Activated naive CD4-positive, alpha-beta T cell treated with anti-CD3 and anti-CD28 coated beads, Interleukin-2, amount 10 ng/mL, durations not matched to agents 7 days and 5 days (primary cell): ENCODE measurements at regions not wholly inside any gene's neighbourhood (a gene's known extent, or its start where the extent isn't known, plus 50 kb on each side); places are given as distances from the start of the nearest gene placed in this dataset.
A peak's percentile ranks its signal among the peaks of the same experiment; 100 is the strongest.

ENCODE experiments used
- CTCF ChIA-PET: fragments of 350-600 bp; sonication (Branson Sonifier 250); formaldehyde crosslinking; loops from one replicate; lab custom pipeline; 2021; ENCODE audit warnings: antibody characterized with exemption; lab: Charles Lee
- DNase-seq: peaks from one replicate; pipeline ENCODE4 v3.0.0-alpha.2; 2020
- H3K27ac Mint-ChIP-seq: one replicate; pipeline ENCODE4 v1.8.0; 2021; ENCODE audit warnings: mild to moderate bottlenecking, moderate library complexity, mixed read lengths
- H3K27me3 Mint-ChIP-seq: one replicate; pipeline ENCODE4 v1.8.0; 2021; ENCODE audit warnings: mild to moderate bottlenecking, mixed read lengths
- H3K36me3 Mint-ChIP-seq: one replicate; pipeline ENCODE4 v1.8.0; 2021; ENCODE audit warnings: mixed read lengths
- H3K4me1 Mint-ChIP-seq: one replicate; pipeline ENCODE4 v1.8.0; 2021; ENCODE audit warnings: mixed read lengths
- H3K4me3 Mint-ChIP-seq: one replicate; pipeline ENCODE4 v1.8.0; 2021; ENCODE audit warnings: mild to moderate bottlenecking, moderate library complexity, mixed read lengths
- H3K9me3 Mint-ChIP-seq: one replicate; pipeline ENCODE4 v1.8.0; 2021; ENCODE audit warnings: mixed read lengths

- Mint-ChIP-seq H3K4me1 (no peaks in the 10 kb centered on the region), H3K27ac (no peak overlapping the region)
These were observed 361.2 kb downstream of the UTRN start for GRCh38 chr6:144646093-144647056.

GRCh38 chr6:144647406-144647964 is 362.4 kb downstream of the UTRN start:
- CTCF ChIA-PET, result no interaction called here
- Mint-ChIP-seq H3K4me1 (no peaks in the 10 kb centered on the region), H3K4me3 (no peak overlapping the region), H3K27me3 (no peaks in the 10 kb centered on the region), H3K9me3 (no peaks in the 10 kb centered on the region), H3K36me3 (peaks cover 25% of the 10 kb centered on the region), H3K27ac (no peak overlapping the region)
- no peak for DNase-seq

More at GRCh38 chr6:144646093-144647056, 361.2 kb downstream of the UTRN start:
- no peaks in the 10 kb centered on the region for H3K9me3 Mint-ChIP-seq
- H3K36me3 Mint-ChIP-seq, result peaks cover 20% of the 10 kb centered on the region
- DNase-seq, result no peak
- CTCF ChIA-PET, result no interaction called here
- H3K4me3 Mint-ChIP-seq, result no peak overlapping the region
- H3K27me3 Mint-ChIP-seq, result no peaks in the 10 kb centered on the region

GRCh38 chr6:144647971-144648651 is 363.0 kb downstream of the UTRN start:
- CTCF ChIA-PET, result no interaction called here

GRCh38 chr6:144649085-144649484 is 363.9 kb downstream of the UTRN start:
- H3K27ac Mint-ChIP-seq, result no peak overlapping the region
- peaks cover 4% of the 10 kb centered on the region for H3K4me1 Mint-ChIP-seq
- CTCF ChIA-PET, result no interaction called here
- H3K9me3 Mint-ChIP-seq, result no peaks in the 10 kb centered on the region
- no peak for DNase-seq
- H3K27me3 Mint-ChIP-seq, result no peaks in the 10 kb centered on the region
- H3K4me3 Mint-ChIP-seq, result no peak overlapping the region
- peaks cover 25% of the 10 kb centered on the region for H3K36me3 Mint-ChIP-seq

More at GRCh38 chr6:144647971-144648651, 363.0 kb downstream of the UTRN start:
- Mint-ChIP-seq H3K27ac (no peak overlapping the region), H3K9me3 (no peaks in the 10 kb centered on the region), H3K36me3 (peaks cover 25% of the 10 kb centered on the region), H3K4me3 (no peak overlapping the region), H3K4me1 (no peaks in the 10 kb centered on the region), H3K27me3 (no peaks in the 10 kb centered on the region)
- no peak for DNase-seq

- H3K4me3 Mint-ChIP-seq, result no peak overlapping the region
- H3K36me3 Mint-ChIP-seq, result peaks cover 22% of the 10 kb centered on the region
- CTCF ChIA-PET, result no interaction called here
- H3K4me1 Mint-ChIP-seq, result peaks cover 7% of the 10 kb centered on the region
- no peaks in the 10 kb centered on the region for H3K27me3 Mint-ChIP-seq
- no peak overlapping the region for H3K27ac Mint-ChIP-seq
- DNase-seq, result no peak
- H3K9me3 Mint-ChIP-seq, result no peaks in the 10 kb centered on the region
These were observed 366.1 kb downstream of the UTRN start for GRCh38 chr6:144651234-144651633.

- no peaks in the 10 kb centered on the region for H3K9me3 Mint-ChIP-seq
- CTCF ChIA-PET, result interaction anchor here (0.5 to 0.8 kb wide), 2 partner anchors 12 to 470 kb away, joined by 3 to 4 read pairs; no protein-coding TSS in a partner anchor
- DNase-seq, result no peak
- peaks cover 7% of the 10 kb centered on the region for H3K4me1 Mint-ChIP-seq
- H3K36me3 Mint-ChIP-seq, result peaks cover 17% of the 10 kb centered on the region
- no peaks in the 10 kb centered on the region for H3K27me3 Mint-ChIP-seq
- H3K27ac Mint-ChIP-seq, result no peak overlapping the region
- no peak overlapping the region for H3K4me3 Mint-ChIP-seq
These were observed 367.3 kb downstream of the UTRN start for GRCh38 chr6:144652292-144652891.

- CTCF ChIA-PET, result no interaction called here
- peaks cover 12% of the 10 kb centered on the region for H3K4me1 Mint-ChIP-seq
- H3K27ac Mint-ChIP-seq, result no peak overlapping the region
- H3K27me3 Mint-ChIP-seq, result no peaks in the 10 kb centered on the region
- H3K36me3 Mint-ChIP-seq, result peaks cover 12% of the 10 kb centered on the region
- no peak for DNase-seq
- H3K4me3 Mint-ChIP-seq, result no peak overlapping the region
- no peaks in the 10 kb centered on the region for H3K9me3 Mint-ChIP-seq
These were observed 368.9 kb downstream of the UTRN start for GRCh38 chr6:144653885-144654505.

- Mint-ChIP-seq H3K36me3 (peaks cover 11% of the 10 kb centered on the region), H3K27me3 (no peaks in the 10 kb centered on the region), H3K4me1 (peaks cover 17% of the 10 kb centered on the region), H3K9me3 (no peaks in the 10 kb centered on the region), H3K4me3 (no peak overlapping the region), H3K27ac (no peak overlapping the region)
- CTCF ChIA-PET, result no interaction called here
- DNase-seq, result no peak
These were observed 369.4 kb downstream of the UTRN start for GRCh38 chr6:144654506-144654905.

- Mint-ChIP-seq H3K4me3 (no peak overlapping the region), H3K9me3 (no peaks in the 10 kb centered on the region), H3K27ac (no peak overlapping the region), H3K36me3 (peaks cover 9% of the 10 kb centered on the region), H3K4me1 (peaks cover 26% of the 10 kb centered on the region), H3K27me3 (no peaks in the 10 kb centered on the region)
- no peak for DNase-seq
- CTCF ChIA-PET, result no interaction called here
These were observed 370.2 kb downstream of the UTRN start for GRCh38 chr6:144655376-144655775.

GRCh38 chr6:144657691-144658090 is 372.6 kb downstream of the UTRN start:
- Mint-ChIP-seq H3K27me3 (no peaks in the 10 kb centered on the region), H3K4me1 (peaks cover 28% of the 10 kb centered on the region), H3K9me3 (no peaks in the 10 kb centered on the region), H3K36me3 (peaks cover 8% of the 10 kb centered on the region), H3K27ac (peak overlapping the region; percentile 4), H3K4me3 (no peak overlapping the region)
- DNase-seq, result no peak
- CTCF ChIA-PET, result interaction anchor here (0.6 kb wide), 1 partner anchor 89 kb away, joined by 3 read pairs; no protein-coding TSS in a partner anchor

- Mint-ChIP-seq H3K27me3 (no peaks in the 10 kb centered on the region), H3K27ac (peak overlapping the region; percentile 74), H3K9me3 (no peaks in the 10 kb centered on the region), H3K4me1 (peaks cover 25% of the 10 kb centered on the region), H3K36me3 (peaks cover 12% of the 10 kb centered on the region), H3K4me3 (no peak overlapping the region)
- CTCF ChIA-PET, result interaction anchor here (0.6 to 1.3 kb wide), 3 partner anchors 12 to 1261 kb away, joined by 3 read pairs; no protein-coding TSS in a partner anchor
- DNase-seq, result peak; percentile 26
These were observed 374.4 kb downstream of the UTRN start for GRCh38 chr6:144659202-144660182.

GRCh38 chr6:144660561-144661115 is 375.5 kb downstream of the UTRN start:
- CTCF ChIA-PET, result no interaction called here
- Mint-ChIP-seq H3K9me3 (no peaks in the 10 kb centered on the region), H3K4me1 (peaks cover 28% of the 10 kb centered on the region), H3K27ac (no peak overlapping the region), H3K27me3 (no peaks in the 10 kb centered on the region), H3K4me3 (no peak overlapping the region), H3K36me3 (peaks cover 12% of the 10 kb centered on the region)
- DNase-seq, result no peak
